ENCODE measurements at regions not wholly inside any gene's neighbourhood (a gene's known extent, or its start where the extent isn't known, plus 50 kb on each side); places are given as distances from the start of the nearest gene placed in this dataset.

- TF ChIP-seq, protein P1, sequence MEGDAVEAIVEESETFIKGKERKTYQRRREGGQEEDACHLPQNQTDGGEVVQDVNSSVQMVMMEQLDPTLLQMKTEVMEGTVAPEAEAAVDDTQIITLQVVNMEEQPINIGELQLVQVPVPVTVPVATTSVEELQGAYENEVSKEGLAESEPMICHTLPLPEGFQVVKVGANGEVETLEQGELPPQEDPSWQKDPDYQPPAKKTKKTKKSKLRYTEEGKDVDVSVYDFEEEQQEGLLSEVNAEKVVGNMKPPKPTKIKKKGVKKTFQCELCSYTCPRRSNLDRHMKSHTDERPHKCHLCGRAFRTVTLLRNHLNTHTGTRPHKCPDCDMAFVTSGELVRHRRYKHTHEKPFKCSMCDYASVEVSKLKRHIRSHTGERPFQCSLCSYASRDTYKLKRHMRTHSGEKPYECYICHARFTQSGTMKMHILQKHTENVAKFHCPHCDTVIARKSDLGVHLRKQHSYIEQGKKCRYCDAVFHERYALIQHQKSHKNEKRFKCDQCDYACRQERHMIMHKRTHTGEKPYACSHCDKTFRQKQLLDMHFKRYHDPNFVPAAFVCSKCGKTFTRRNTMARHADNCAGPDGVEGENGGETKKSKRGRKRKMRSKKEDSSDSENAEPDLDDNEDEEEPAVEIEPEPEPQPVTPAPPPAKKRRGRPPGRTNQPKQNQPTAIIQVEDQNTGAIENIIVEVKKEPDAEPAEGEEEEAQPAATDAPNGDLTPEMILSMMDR (IDR thresholded peaks at IDR 0.05): no peak
- TF ChIP-seq POLR2A (IDR thresholded peaks at IDR 0.05) (no peak), POLR2AphosphoS5 (IDR thresholded peaks at IDR 0.05) (no peak), EP300 (IDR thresholded peaks at IDR 0.05) (no peak)
Measured at GRCh38 chr6:15121977-15122550, 123.8 kb upstream of the JARID2 start.
